Osteoblast (primary cell): ENCODE measurements at regions not wholly inside any gene's neighbourhood (a gene's known extent, or its start where the extent isn't known, plus 50 kb on each side); places are given as distances from the start of the nearest gene placed in this dataset.

Source experiments
- DNase-seq: peaks from one replicate; pipeline ENCODE4 v3.0.0; 2011; ENCODE audit warnings: low spot score, mixed read lengths; ENCODE audit not compliant: insufficient read length; ENCODE audit errors: missing footprints
- H2AFZ ChIP-seq: 2 replicates; pipeline ENCODE4 v1.6.0; 2011; ENCODE audit warnings: mild to moderate bottlenecking, low read length
- H3K27ac ChIP-seq: 2 replicates; pipeline ENCODE4 v1.5.1; 2011; ENCODE audit warnings: mild to moderate bottlenecking, low read depth, low read length, moderate library complexity
- H3K27me3 ChIP-seq: 2 replicates; pipeline ENCODE4 v1.6.0; 2012; ENCODE audit warnings: mild to moderate bottlenecking, control low read depth, inconsistent platforms, low read length, moderate library complexity; ENCODE audit not compliant: insufficient read depth
- H3K36me3 ChIP-seq: 2 replicates; pipeline ENCODE4 v1.5.1; 2011; ENCODE audit warnings: mild to moderate bottlenecking, low read length, control low read depth, moderate library complexity; ENCODE audit not compliant: insufficient read depth
- H3K4me1 ChIP-seq: 2 replicates; pipeline ENCODE4 v1.5.1; 2011; ENCODE audit warnings: mild to moderate bottlenecking, low read length, control low read depth, moderate library complexity; ENCODE audit not compliant: insufficient read depth
- H3K4me2 ChIP-seq: 2 replicates; pipeline ENCODE4 v1.6.0; 2011; ENCODE audit warnings: mild to moderate bottlenecking, low read length; ENCODE audit not compliant: insufficient read depth
- H3K4me3 ChIP-seq: fragments of 200-600 bp; sonication (generic); 3 replicates; pipeline ENCODE4 v1.5.1; 2012; ENCODE audit warnings: mild to moderate bottlenecking, low read length, inconsistent platforms; ENCODE audit not compliant: insufficient read depth
- H3K79me2 ChIP-seq: 2 replicates; pipeline ENCODE4 v1.6.0; 2012; ENCODE audit warnings: mild to moderate bottlenecking, low read length, control low read depth, inconsistent platforms; ENCODE audit not compliant: insufficient read depth
- H3K9me3 ChIP-seq: 2 replicates; pipeline ENCODE4 v1.5.1; 2011; ENCODE audit warnings: low read depth, low read length, control low read depth
- H4K20me1 ChIP-seq: 2 replicates; pipeline ENCODE4 v1.6.0; 2012; ENCODE audit warnings: mild to moderate bottlenecking, low read length, control low read depth; ENCODE audit not compliant: insufficient read depth
- CTCF ChIP-seq: IDR thresholded peaks from 2 replicates; pipeline ENCODE4 v1.5.1; 2011; ENCODE audit warnings: mild to moderate bottlenecking, low read depth, low read length, moderate library complexity; ENCODE audit errors: extremely low read depth

GRCh38 chr18:66077066-66077465 is 326.3 kb downstream of the CDH7 start:
- no peak for DNase-seq
- H4K20me1 ChIP-seq: no peaks in the 10 kb centered on the region
- H3K27me3 ChIP-seq: no peaks in the 10 kb centered on the region
- no peak overlapping the region for H3K4me3 ChIP-seq
- no peak overlapping the region for H2AFZ ChIP-seq
- no peak for TF ChIP-seq CTCF
- H3K4me2 ChIP-seq: no peak overlapping the region
- no peaks in the 10 kb centered on the region for H3K36me3 ChIP-seq
- no peaks in the 10 kb centered on the region for H3K9me3 ChIP-seq
- no peak overlapping the region for H3K27ac ChIP-seq
- no peaks in the 10 kb centered on the region for H3K79me2 ChIP-seq
- no peaks in the 10 kb centered on the region for H3K4me1 ChIP-seq

DNA sequence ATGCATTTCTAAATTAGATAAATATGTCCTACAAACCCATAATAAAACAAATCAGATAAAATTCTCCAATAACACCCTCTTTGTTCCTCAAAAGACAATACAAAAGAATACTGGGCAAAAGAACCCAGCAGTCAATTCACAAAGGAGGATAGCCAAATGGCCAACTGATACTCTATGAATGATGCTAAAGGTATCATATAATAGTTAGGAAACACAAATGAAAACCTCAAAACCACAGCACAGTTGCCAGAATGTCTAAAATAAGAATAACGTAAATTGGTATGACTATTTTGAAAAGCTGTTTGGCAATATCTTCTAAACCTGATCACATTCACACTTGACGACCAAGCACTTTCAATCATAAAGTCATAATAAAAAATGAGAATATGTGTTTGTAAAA is 315.4 kb downstream of the CDH7 start:
- DNase-seq: no peak
- Histone ChIP-seq H2AFZ (no peak overlapping the region), H3K27me3 (no peaks in the 10 kb centered on the region), H3K79me2 (no peaks in the 10 kb centered on the region), H3K4me3 (no peak overlapping the region), H3K27ac (no peak overlapping the region), H4K20me1 (no peaks in the 10 kb centered on the region), H3K4me2 (no peak overlapping the region), H3K9me3 (no peaks in the 10 kb centered on the region), H3K36me3 (no peaks in the 10 kb centered on the region), H3K4me1 (no peaks in the 10 kb centered on the region)
- no peak for TF ChIP-seq CTCF

- Histone ChIP-seq H3K27me3 (no peaks in the 10 kb centered on the region), H3K36me3 (no peaks in the 10 kb centered on the region), H3K79me2 (no peaks in the 10 kb centered on the region), H3K9me3 (peaks cover 4% of the 10 kb centered on the region), H3K27ac (no peak overlapping the region), H3K4me2 (no peak overlapping the region), H3K4me3 (no peak overlapping the region), H2AFZ (no peak overlapping the region), H3K4me1 (no peaks in the 10 kb centered on the region), H4K20me1 (no peaks in the 10 kb centered on the region)
- no peak for TF ChIP-seq CTCF
- DNase-seq: no peak
Measured at GRCh38 chr18:66048406-66048805, 297.6 kb downstream of the CDH7 start.

GRCh38 chr18:66046032-66046602 is 295.3 kb downstream of the CDH7 start:
- no peaks in the 10 kb centered on the region for H3K4me1 ChIP-seq
- H3K4me2 ChIP-seq: no peak overlapping the region
- no peaks in the 10 kb centered on the region for H3K9me3 ChIP-seq
- H3K27me3 ChIP-seq: no peaks in the 10 kb centered on the region
- no peaks in the 10 kb centered on the region for H3K79me2 ChIP-seq
- H2AFZ ChIP-seq: no peak overlapping the region
- no peaks in the 10 kb centered on the region for H4K20me1 ChIP-seq
- H3K36me3 ChIP-seq: no peaks in the 10 kb centered on the region
- no peak for TF ChIP-seq CTCF
- H3K27ac ChIP-seq: no peak overlapping the region
- no peak for DNase-seq
- no peak overlapping the region for H3K4me3 ChIP-seq
